ENCODE measurements at regions not wholly inside any gene's neighbourhood (a gene's known extent, or its start where the extent isn't known, plus 50 kb on each side); places are given as distances from the start of the nearest gene placed in this dataset.

GRCh38 chr18:29328932-29329331, 1152.0 kb upstream of the CDH2 start:
- Histone ChIP-seq H2BK5ac (ENCODE audit: insufficient read length, low read length) (no peak overlapping the region), H3K79me1 (ENCODE audit: insufficient read depth, low read depth, low read length, poor library complexity, severe bottlenecking) (no peaks in the 10 kb centered on the region), H2BK12ac (ENCODE audit: insufficient read length, low read depth, low read length) (no peak overlapping the region), H4K91ac (ENCODE audit: insufficient read length, low read depth, low read length) (no peak overlapping the region), H3K23me2 (ENCODE audit: insufficient read length, low read depth, low read length, poor library complexity, severe bottlenecking) (no peaks in the 10 kb centered on the region), H3K4me2 (ENCODE audit: insufficient read depth, insufficient read length, low read length) (no peak overlapping the region), H4K8ac (replicated peaks; ENCODE audit: insufficient read length, low read depth, low read length) (no peak overlapping the region), H3K9ac (ENCODE audit: extremely low read depth, insufficient read length, low read length) (no peak overlapping the region), H2BK15ac (ENCODE audit: low read depth, low read length) (no peak overlapping the region), H3K56ac (ENCODE audit: insufficient read length, low read depth, low read length) (no peak overlapping the region), H2AFZ (ENCODE audit: low read length) (no peak overlapping the region), H4K20me1 (ENCODE audit: control insufficient read depth, insufficient read depth, insufficient read length) (no peaks in the 10 kb centered on the region), H3K4me1 (ENCODE audit: insufficient read depth, low read length) (no peaks in the 10 kb centered on the region), H2BK20ac (ENCODE audit: low read depth, low read length, poor library complexity, severe bottlenecking) (no peak overlapping the region), H3K23ac (ENCODE audit: insufficient read length, low read depth, low read length) (no peak overlapping the region), H3T11ph (ENCODE audit: low read length) (no peak overlapping the region), H3K79me2 (ENCODE audit: insufficient read depth, low read length) (no peaks in the 10 kb centered on the region), H3K4ac (ENCODE audit: low read depth, low read length) (no peak overlapping the region), H4K5ac (ENCODE audit: insufficient read length, low read depth, low read length) (no peak overlapping the region), H3K9me3 (ENCODE audit: control insufficient read depth, low read depth, low read length) (no peaks in the 10 kb centered on the region), H3K27ac (ENCODE audit: insufficient read length, low read depth, low read length) (no peak overlapping the region), H3K18ac (ENCODE audit: insufficient read length, low read depth, low read length) (no peak overlapping the region), H2BK120ac (ENCODE audit: low read depth, low read length, poor library complexity, severe bottlenecking) (no peak overlapping the region), H3K14ac (ENCODE audit: insufficient read depth, low read length) (no peak overlapping the region), H3K27me3 (ENCODE audit: insufficient read depth, low read length) (no peaks in the 10 kb centered on the region), H2AK5ac (ENCODE audit: insufficient read length, low read length) (no peak overlapping the region)
- Mint-ChIP-seq H3K36me3 (ENCODE audit: insufficient read depth in 1 of 3, low read depth in 3 of 3) (peaks cover 2 to 32% (median 14%) of the 10 kb centered on the region in 3 experiments; a peak in 6 of 7 replicates), H3K4me3 (no peak overlapping the region), H3K9me3 (peaks cover 14 to 22% of the 10 kb centered on the region in 2 experiments), H3K4me1 (peaks cover 15% of the 10 kb centered on the region in 2 experiments), H3K27me3 (ENCODE audit: low read depth) (no peaks in the 10 kb centered on the region), H3K27ac (no peak overlapping the region)
- no peak for DNase-seq
- TF ChIP-seq CTCF (conservative IDR thresholded peaks at IDR 0.05): no peak
- WGBS (ENCODE audit: extremely low coverage, insufficient read length, low lambda C conversion rate): no CpG with 5 or more reads among the region's 2 CpGs
